Heart left ventricle (tissue), 16 donors: ENCODE measurements at regions not wholly inside any gene's neighbourhood (a gene's known extent, or its start where the extent isn't known, plus 50 kb on each side); places are given as distances from the start of the nearest gene placed in this dataset.

ENCODE experiments used
- ATAC-seq, 4 donors: fragments of 200-7000 bp; cut with Tn5 transposase; one replicate each; pipeline ENCODE4 v1.9.1; 2020 to 2022; ENCODE audit warnings: moderate library complexity in 4 of 4, mild to moderate bottlenecking in 3 of 4, moderate number of reproducible peaks in 1 of 4
- DNase-seq, 5 donors: peaks; one replicate each; pipeline ENCODE4 v3.0.0-alpha.2; 2020
- H3K27ac ChIP-seq, 12 donors: fragments of 200-600 bp; sonication (generic) in 4 of 12; one replicate each; pipeline versions ENCODE4 v1.5.0 to v1.8.0; 2016 to 2022; ENCODE audit warnings: mild to moderate bottlenecking in 2 of 12
- H3K27me3 ChIP-seq, 9 donors: fragments of 200-600 bp; sonication (generic) in 2 of 9; one replicate each; pipeline versions ENCODE4 v1.5.1 to v1.8.0; 2016 to 2022; ENCODE audit warnings: mild to moderate bottlenecking in 3 of 9
- H3K36me3 ChIP-seq, 9 donors: fragments of 200-600 bp; sonication (generic) in 2 of 9; one replicate each; pipeline versions ENCODE4 v1.5.0 to v1.8.0; 2018 to 2022; ENCODE audit warnings: mild to moderate bottlenecking in 2 of 9
- H3K4me1 ChIP-seq, 12 donors: fragments of 200-600 bp; sonication (generic) in 4 of 12; one replicate each; pipeline versions ENCODE4 v1.5.0 to v1.8.0; 2016 to 2022; ENCODE audit warnings: mild to moderate bottlenecking in 3 of 12
- H3K4me3 ChIP-seq, 12 donors: fragments of 200-600 bp; sonication (generic) in 4 of 12; one replicate each; pipeline versions ENCODE4 v1.5.0 to v1.8.0; 2017 to 2022; ENCODE audit warnings: mild to moderate bottlenecking in 9 of 12, moderate library complexity in 4 of 12
- H3K9me3 ChIP-seq, 12 donors: fragments of 200-600 bp; sonication (generic) in 4 of 12; one replicate each; pipeline versions ENCODE4 v1.5.0 to v1.8.0; 2016 to 2022; ENCODE audit warnings: mild to moderate bottlenecking in 1 of 12
- CTCF ChIP-seq, 12 donors: fragments of 200-600 bp; sonication (generic) in 4 of 12; IDR thresholded peaks; one replicate each; pipeline versions ENCODE4 v1.5.0 to v1.8.0; 2018 to 2022; ENCODE audit warnings: antibody characterized with exemption in 12 of 12, mild to moderate bottlenecking in 5 of 12
- POLR2A ChIP-seq, 2 donors: fragments of 450-650 bp; IDR thresholded peaks; one replicate each; pipeline ENCODE4 v1.6.1; 2017; ENCODE audit warnings: antibody characterized with exemption in 2 of 2, mild to moderate bottlenecking in 2 of 2, moderate library complexity in 2 of 2
- WGBS, 4 donors: extraction: QIAGEN DNeasy Blood & Tissue Kit in 2 of 4; methylation state at CpG; one replicate each; pipeline versions ENCODE4 v1.1.5 to v1.1.7; 2013 to 2018; 5-methylcytosine and 5-hydroxymethylcytosine counted together
- intact Hi-C, 10 donors: fragments of 100-400 bp; cut with DNase I; formaldehyde crosslinking; loops; one replicate each; pipeline versions ENCODE4 v1.11.1 to v1.14.2; 2022
- donor health status: ischemic (EF 13 %, LVEDD 7.1; RV severe dilation, severe dysfunction).
- donor health status: healthy with polysubstance abuse.
- donor health status: DM: no; HTN: yes; CAD: no.
- donor health status: DM: no; HTN: no; CAD: no.
- donor health status: ischemic (EF 25% LVEDD 6.9; RV normal size, moderate dysfunction).
- donor health status: ischemic (EF 25% LVEDD 5.7; RV mildly dilated, moderate dysfunction).
- donor health status: healthy.
- donor health status: DM: yes; HTN: yes; CAD: no.
- donor health status: ischemic (EF 35%, LVEDD 5.7; RV mildly dilated, moderate dysfunction).
- donor health status: nonischemic (EF 11% LVEDD 7.7; RV severe dilation, severe dysfunction).
- donor health status: DM: yes; HTN: yes; CAD: no.
- donor health status: PGD.
- donor health status: ischemic (EF 29% LVEDD 5.4; RV normal size, mild dysfunction).
- donor health status: nonischemic (EF 23%, LVEDD 6.1; RV moderate dilation, normal function).

- intact Hi-C loops = loop anchor here in 1 of 10 donors (5.0 kb wide), 1 partner anchor 51 kb away; no protein-coding TSS in a partner anchor
- no peaks in the 10 kb centered on the region for H3K36me3 ChIP-seq
- DNase-seq (no peak), ATAC-seq (no peak)
- no peaks in the 10 kb centered on the region for H3K9me3 ChIP-seq
- peaks cover 0 to 11% (median 0%) of the 10 kb centered on the region in 12 donors for H3K4me1 ChIP-seq
- H3K27ac ChIP-seq = no peak overlapping the region
- H3K27me3 ChIP-seq = peaks cover 0 to 33% (median 4%) of the 10 kb centered on the region in 9 donors
- no peak overlapping the region for H3K4me3 ChIP-seq
- TF ChIP-seq POLR2A (IDR thresholded peaks at IDR 0.05) = no peak
- 85 to 98% (median 89%) methylated on average over 4 to 6 of the region's 6 CpGs for whole genome bisulfite sequencing, 4 donors
Observed at GRCh38 chr1:53408013-53408754, 51.0 kb upstream of the DMRTB1 start.

- no peak overlapping the region for H3K4me3 ChIP-seq
- no peak for ATAC-seq
- H3K9me3 ChIP-seq = no peaks in the 10 kb centered on the region
- no peak overlapping the region for H3K27ac ChIP-seq
- TF ChIP-seq POLR2A (IDR thresholded peaks at IDR 0.05) = no peak
- TF ChIP-seq CTCF (IDR thresholded peaks at IDR 0.05) = no peak
- intact Hi-C loops = loop anchor here in 1 of 10 donors (5.0 kb wide), 1 partner anchor 51 kb away; no protein-coding TSS in a partner anchor
- H3K36me3 ChIP-seq = no peaks in the 10 kb centered on the region
- DNase-seq = no peak
- H3K27me3 ChIP-seq = peaks cover 0 to 33% (median 4%) of the 10 kb centered on the region in 9 donors
- 75 to 90% (median 82%) methylated on average over 4 to 7 of the region's 7 CpGs for WGBS, 4 donors
- peaks cover 0 to 11% (median 0%) of the 10 kb centered on the region in 12 donors for H3K4me1 ChIP-seq
Observed at GRCh38 chr1:53408755-53409129, 50.5 kb upstream of the DMRTB1 start.

GRCh38 chr1:53409233-53409632, 50.0 kb upstream of the DMRTB1 start:
- H3K4me1 ChIP-seq = peaks cover 0 to 11% (median 0%) of the 10 kb centered on the region in 12 donors
- no peaks in the 10 kb centered on the region for H3K9me3 ChIP-seq
- no peak overlapping the region for H3K27ac ChIP-seq
- DNase-seq (no peak), ATAC-seq (no peak)
- no peaks in the 10 kb centered on the region for H3K36me3 ChIP-seq
- intact Hi-C loops = loop anchor here in 1 of 10 donors (5.0 kb wide), 1 partner anchor 52 kb away; no protein-coding TSS in a partner anchor
- 83 to 93% (median 87%) methylated on average over 7 of the region's 7 CpGs for WGBS, 4 donors
- no peak overlapping the region for H3K4me3 ChIP-seq
- peaks cover 0 to 33% (median 4%) of the 10 kb centered on the region in 9 donors for H3K27me3 ChIP-seq
- no peak for TF ChIP-seq CTCF (IDR thresholded peaks at IDR 0.05)
